ENCODE measurements at regions not wholly inside any gene's neighbourhood (a gene's known extent, or its start where the extent isn't known, plus 50 kb on each side); places are given as distances from the start of the nearest gene placed in this dataset.
"Not testable (repeated sequence)": the region's sequence is repeated elsewhere in the genome, so short reads cannot be mapped to it uniquely, and the experiment has no call there.

DNA sequence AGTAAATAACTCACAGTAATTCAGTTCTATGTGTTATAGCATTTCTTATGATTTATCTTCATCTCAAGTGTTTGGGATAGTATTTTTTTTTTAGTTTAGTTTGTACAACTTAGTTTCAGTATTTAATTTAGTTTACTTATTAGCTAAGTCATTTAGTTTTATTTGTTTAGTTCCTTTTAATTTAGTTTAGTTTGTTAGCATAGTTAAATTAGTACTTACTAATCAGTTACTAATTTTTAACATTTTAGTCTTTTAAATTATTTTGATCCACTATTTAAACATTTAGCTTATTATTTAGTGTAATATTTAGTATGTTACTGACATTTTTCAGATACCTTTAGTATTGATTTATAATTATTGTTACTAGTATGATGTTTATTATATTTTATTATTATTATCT lies 85.2 kb upstream of the SIPA1L2 start:
- ATAC-seq (ENCODE audit: poor library complexity) (no peak), DNase-seq (no peak)
- TF ChIP-seq, protein P1, sequence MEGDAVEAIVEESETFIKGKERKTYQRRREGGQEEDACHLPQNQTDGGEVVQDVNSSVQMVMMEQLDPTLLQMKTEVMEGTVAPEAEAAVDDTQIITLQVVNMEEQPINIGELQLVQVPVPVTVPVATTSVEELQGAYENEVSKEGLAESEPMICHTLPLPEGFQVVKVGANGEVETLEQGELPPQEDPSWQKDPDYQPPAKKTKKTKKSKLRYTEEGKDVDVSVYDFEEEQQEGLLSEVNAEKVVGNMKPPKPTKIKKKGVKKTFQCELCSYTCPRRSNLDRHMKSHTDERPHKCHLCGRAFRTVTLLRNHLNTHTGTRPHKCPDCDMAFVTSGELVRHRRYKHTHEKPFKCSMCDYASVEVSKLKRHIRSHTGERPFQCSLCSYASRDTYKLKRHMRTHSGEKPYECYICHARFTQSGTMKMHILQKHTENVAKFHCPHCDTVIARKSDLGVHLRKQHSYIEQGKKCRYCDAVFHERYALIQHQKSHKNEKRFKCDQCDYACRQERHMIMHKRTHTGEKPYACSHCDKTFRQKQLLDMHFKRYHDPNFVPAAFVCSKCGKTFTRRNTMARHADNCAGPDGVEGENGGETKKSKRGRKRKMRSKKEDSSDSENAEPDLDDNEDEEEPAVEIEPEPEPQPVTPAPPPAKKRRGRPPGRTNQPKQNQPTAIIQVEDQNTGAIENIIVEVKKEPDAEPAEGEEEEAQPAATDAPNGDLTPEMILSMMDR (IDR thresholded peaks at IDR 0.05): no peak
- H3K4me3 Mint-ChIP-seq: no peak overlapping the region
- H3K27me3 Mint-ChIP-seq: peaks cover 3% of the 10 kb centered on the region
- Histone ChIP-seq H3K36me3 (ENCODE audit: insufficient read depth, low read length) (no peaks in the 10 kb centered on the region), H3K27me3 (ENCODE audit: control insufficient read depth in 1 of 2, insufficient read depth in 2 of 2, low read length in 2 of 2) (no peaks in the 10 kb centered on the region), H3K4me1 (ENCODE audit: insufficient read depth, low read length) (no peaks in the 10 kb centered on the region), H3K9me3 (ENCODE audit: control insufficient read depth in 1 of 2, insufficient read depth in 1 of 2, low read length in 2 of 2) (no peaks in the 10 kb centered on the region), H3K4me3 (ENCODE audit: low read length) (no peak overlapping the region), H3K27ac (ENCODE audit: low read depth in 1 of 2, low read length in 2 of 2) (no peak overlapping the region)
- intact Hi-C loops (cut with DNase I, micrococcal nuclease): no loop called here
- POLR2A ChIA-PET: no interaction called here
- CTCF ChIA-PET: no interaction called here
- H3K4me1 Mint-ChIP-seq (ENCODE audit: low read depth): no peaks in the 10 kb centered on the region
- peaks cover 11% of the 10 kb centered on the region for H3K9me3 Mint-ChIP-seq
- no peaks in the 10 kb centered on the region for H3K36me3 Mint-ChIP-seq (ENCODE audit: low read depth)
- no peak overlapping the region for H3K27ac Mint-ChIP-seq

DNA sequence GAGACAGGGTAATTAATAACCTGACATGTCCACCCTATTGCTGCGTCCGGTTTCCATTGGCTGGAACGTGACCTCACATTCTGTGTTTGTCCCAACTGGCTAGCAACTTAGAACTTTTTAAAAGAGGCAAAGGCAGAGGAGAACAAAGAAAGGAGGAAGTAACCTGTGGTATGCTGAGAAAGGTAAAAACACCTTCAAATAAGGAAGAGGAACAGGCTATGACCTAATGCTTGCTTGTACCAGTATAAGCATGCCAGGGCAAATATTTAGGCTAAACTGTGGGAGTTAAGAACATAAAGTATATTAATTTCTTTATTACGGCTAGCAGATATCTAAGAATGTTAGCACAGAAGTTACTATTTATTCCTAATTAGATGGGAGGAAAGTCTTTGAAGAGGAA lies 87.3 kb upstream of the MAP10 start:
- ATAC-seq (ENCODE audit: poor library complexity); H3K27ac ChIP-seq (ENCODE audit: low read depth in 1 of 2, low read length in 2 of 2); H3K4me3 ChIP-seq (ENCODE audit: low read length); CTCF ChIA-PET; H3K4me3 Mint-ChIP-seq; H3K36me3 ChIP-seq (ENCODE audit: insufficient read depth, low read length); H3K36me3 Mint-ChIP-seq (ENCODE audit: low read depth); POLR2A ChIA-PET; H3K27me3 ChIP-seq (ENCODE audit: control insufficient read depth in 1 of 2, insufficient read depth in 2 of 2, low read length in 2 of 2); H3K4me1 Mint-ChIP-seq (ENCODE audit: low read depth); H3K4me1 ChIP-seq (ENCODE audit: insufficient read depth, low read length); DNase-seq; intact Hi-C loops (cut with DNase I, micrococcal nuclease); H3K27ac Mint-ChIP-seq; H3K9me3 ChIP-seq (ENCODE audit: control insufficient read depth in 1 of 2, insufficient read depth in 1 of 2, low read length in 2 of 2): not testable (repeated sequence)
- H3K27me3 Mint-ChIP-seq: peaks cover 10% of the 10 kb centered on the region
- peaks cover 12% of the 10 kb centered on the region for H3K9me3 Mint-ChIP-seq

DNA sequence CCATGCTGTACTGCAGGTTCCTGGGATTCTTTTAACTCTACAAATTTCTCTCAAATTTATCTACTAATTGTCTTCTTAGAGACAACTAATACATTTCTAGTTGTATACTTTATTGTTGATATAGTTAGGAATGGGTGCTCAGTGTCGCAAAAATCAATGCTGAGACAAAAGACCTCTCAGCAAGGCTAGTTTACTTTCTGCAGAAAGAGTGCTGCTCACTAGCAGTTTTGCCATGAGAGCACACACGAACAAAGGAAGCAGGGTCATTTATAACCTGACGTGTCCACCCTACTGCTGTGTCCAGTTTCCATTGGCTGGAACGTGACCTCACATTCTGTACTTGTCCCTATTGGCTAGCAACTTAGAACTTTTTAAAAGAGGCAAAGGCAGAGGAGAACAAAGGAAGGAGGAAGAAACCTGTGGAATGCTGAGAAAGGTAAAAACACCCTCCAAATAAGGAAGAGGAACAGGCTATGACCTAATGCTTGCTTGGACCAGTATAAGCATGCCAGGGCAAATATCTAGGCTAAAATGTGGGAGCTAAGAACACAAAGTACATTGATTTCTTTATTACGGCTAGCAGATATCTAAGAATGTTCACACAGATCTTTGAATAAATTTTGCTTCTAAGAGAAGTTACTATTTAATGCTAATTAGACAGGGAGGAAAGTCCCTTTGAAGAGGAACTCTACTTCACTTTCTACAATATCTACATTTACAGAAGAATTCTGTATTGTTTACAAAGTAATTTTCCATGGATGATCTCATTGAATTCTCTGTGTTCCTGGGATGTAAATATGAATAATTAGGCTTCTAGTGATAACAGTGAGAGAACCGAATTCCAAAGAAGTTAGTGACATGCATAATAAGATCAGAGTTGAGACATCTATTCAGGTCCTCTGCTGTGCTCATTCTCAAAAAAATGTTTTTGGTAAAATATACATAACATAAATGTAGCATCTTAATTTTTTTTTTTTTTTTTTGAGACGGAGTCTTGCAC lies 86.0 kb upstream of the MAP10 start:
- CTCF ChIA-PET: no interaction called here
- H3K27me3 ChIP-seq (ENCODE audit: control insufficient read depth in 1 of 2, insufficient read depth in 2 of 2, low read length in 2 of 2): no peaks in the 10 kb centered on the region
- no peak overlapping the region for H3K4me3 ChIP-seq (ENCODE audit: low read length)
- Mint-ChIP-seq H3K27ac (no peak overlapping the region), H3K36me3 (ENCODE audit: low read depth) (no peaks in the 10 kb centered on the region), H3K4me1 (ENCODE audit: low read depth) (no peaks in the 10 kb centered on the region), H3K27me3 (peaks cover 10% of the 10 kb centered on the region), H3K4me3 (no peak overlapping the region), H3K9me3 (peaks cover 7% of the 10 kb centered on the region)
- TF ChIP-seq, protein P1 (IDR thresholded peaks at IDR 0.05): no peak
- ATAC-seq (ENCODE audit: poor library complexity) (no peak), DNase-seq (no peak)
- no peaks in the 10 kb centered on the region for H3K36me3 ChIP-seq (ENCODE audit: insufficient read depth, low read length)
- H3K9me3 ChIP-seq (ENCODE audit: control insufficient read depth in 1 of 2, insufficient read depth in 1 of 2, low read length in 2 of 2): no peaks in the 10 kb centered on the region
- intact Hi-C loops (cut with DNase I, micrococcal nuclease): no loop called here
- POLR2A ChIA-PET: no interaction called here
- no peaks in the 10 kb centered on the region for H3K4me1 ChIP-seq (ENCODE audit: insufficient read depth, low read length)
- no peak overlapping the region for H3K27ac ChIP-seq (ENCODE audit: low read depth in 1 of 2, low read length in 2 of 2)
